SK-N-MC (cell line): ENCODE measurements at regions not wholly inside any gene's neighbourhood (a gene's known extent, or its start where the extent isn't known, plus 50 kb on each side); places are given as distances from the start of the nearest gene placed in this dataset.

Experiments
- EZH2 ChIP-seq: fragments of 200-600 bp; sonication (generic); IDR thresholded peaks from one replicate; pipeline ENCODE4 v1.6.1; 2017; ENCODE audit warnings: antibody characterized with exemption
- POLR2AphosphoS5 ChIP-seq: IDR thresholded peaks from 2 replicates; pipeline ENCODE4 v1.6.1; 2012; ENCODE audit warnings: mild to moderate bottlenecking, low read depth, low read length, borderline replicate concordance

DNA sequence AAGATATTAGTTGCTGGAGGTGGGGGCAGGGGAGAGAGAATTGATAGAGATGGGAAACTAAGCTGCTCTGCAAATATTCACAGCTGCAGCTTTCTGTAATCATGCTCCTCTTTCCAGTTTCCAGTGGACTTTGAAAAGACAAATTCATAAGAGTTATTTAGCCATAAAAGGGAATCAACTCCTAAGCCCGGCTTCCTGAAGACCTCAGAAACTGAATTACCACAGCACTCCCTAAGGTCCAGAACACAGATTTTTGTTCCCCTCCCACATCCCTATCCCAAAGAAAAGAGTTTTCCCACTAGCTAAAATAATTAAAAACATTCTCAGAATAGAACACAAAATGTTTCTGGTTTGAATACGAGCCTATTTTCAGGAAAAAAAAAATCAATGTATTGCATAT, 871.8 kb upstream of the NR2F2 start:
- TF ChIP-seq EZH2: no peak
- TF ChIP-seq POLR2AphosphoS5: no peak
